ENCODE measurements at regions not wholly inside any gene's neighbourhood (a gene's known extent, or its start where the extent isn't known, plus 50 kb on each side); places are given as distances from the start of the nearest gene placed in this dataset.

- H3K4me1 ChIP-seq (replicated peaks in 1 of 2): no peaks in the 10 kb centered on the region
- ATAC-seq (replicated peaks in 6 of 8): no peak
- 14 to 71% (median 34%) methylated on average over 1 to 4 of the region's 5 CpGs for WGBS, 10 experiments
- in situ Hi-C loops (cut with MboI; ENCODE audit: low pct_unique_long_range_greater_than_20kb in 2 of 9, low sequenced_read_pairs in 9 of 9, unreplicated experiment in 9 of 9): no loop called here
- H3K4me3 ChIP-seq: no peak overlapping the region
- no peak overlapping the region for H3K27ac ChIP-seq
Measured at GRCh38 chr12:126847005-126847629, 1419.9 kb upstream of the TMEM132C start.

GRCh38 chr12:126855768-126856167 lies 1411.2 kb upstream of the TMEM132C start:
- no peak for ATAC-seq (replicated peaks in 6 of 8)
- Histone ChIP-seq H3K4me1 (replicated peaks in 1 of 2) (no peaks in the 10 kb centered on the region), H3K27ac (no peak overlapping the region), H3K4me3 (no peak overlapping the region)
- in situ Hi-C loops (cut with MboI; ENCODE audit: low pct_unique_long_range_greater_than_20kb in 2 of 9, low sequenced_read_pairs in 9 of 9, unreplicated experiment in 9 of 9): no loop called here

GRCh38 chr12:126856958-126857357 lies 1410.0 kb upstream of the TMEM132C start:
- no peak overlapping the region for H3K4me3 ChIP-seq
- H3K27ac ChIP-seq: no peak overlapping the region
- H3K4me1 ChIP-seq (replicated peaks in 1 of 2): no peaks in the 10 kb centered on the region
- no peak for ATAC-seq (replicated peaks in 6 of 8)
- in situ Hi-C loops (cut with MboI; ENCODE audit: low pct_unique_long_range_greater_than_20kb in 2 of 9, low sequenced_read_pairs in 9 of 9, unreplicated experiment in 9 of 9): no loop called here
- WGBS, 10 experiments: 17 to 88% (median 40%) methylated on average over 1 of the region's 2 CpGs; no CpG with 5 or more reads in 4 of the 10 experiments

GRCh38 chr12:126858560-126858959 lies 1408.4 kb upstream of the TMEM132C start:
- H3K4me3 ChIP-seq: no peak overlapping the region
- no peak overlapping the region for H3K27ac ChIP-seq
- WGBS, 10 experiments: 0 to 66% (median 37%) methylated on average over 1 to 3 of the region's 3 CpGs
- ATAC-seq (replicated peaks in 6 of 8): peak in 2 of 8 experiments; percentile 19 to 55
- in situ Hi-C loops (cut with MboI; ENCODE audit: low pct_unique_long_range_greater_than_20kb in 2 of 9, low sequenced_read_pairs in 9 of 9, unreplicated experiment in 9 of 9): no loop called here
- no peaks in the 10 kb centered on the region for H3K4me1 ChIP-seq (replicated peaks in 1 of 2)

GRCh38 chr12:126860210-126860609 lies 1406.8 kb upstream of the TMEM132C start:
- Histone ChIP-seq H3K4me1 (replicated peaks in 1 of 2) (no peaks in the 10 kb centered on the region), H3K4me3 (no peak overlapping the region), H3K27ac (no peak overlapping the region)
- in situ Hi-C loops (cut with MboI; ENCODE audit: low pct_unique_long_range_greater_than_20kb in 2 of 9, low sequenced_read_pairs in 9 of 9, unreplicated experiment in 9 of 9): no loop called here
- ATAC-seq (replicated peaks in 6 of 8): no peak
- 40 to 80% (median 63%) methylated on average over 1 of the region's 1 CpG; no CpG with 5 or more reads in 6 of the 10 experiments for WGBS, 10 experiments

- no peaks in the 10 kb centered on the region for H3K4me1 ChIP-seq (replicated peaks in 1 of 2)
- WGBS, 10 experiments: 14 to 100% (median 46%) methylated on average over 1 to 4 of the region's 4 CpGs
- peak in 1 of 8 experiments; percentile 46 for ATAC-seq (replicated peaks in 6 of 8)
- no peak overlapping the region for H3K27ac ChIP-seq
- H3K4me3 ChIP-seq: no peak overlapping the region
- in situ Hi-C loops (cut with MboI; ENCODE audit: low pct_unique_long_range_greater_than_20kb in 2 of 9, low sequenced_read_pairs in 9 of 9, unreplicated experiment in 9 of 9): no loop called here
Measured at GRCh38 chr12:126862500-126862899, 1404.5 kb upstream of the TMEM132C start.

- in situ Hi-C loops (cut with MboI; ENCODE audit: low pct_unique_long_range_greater_than_20kb in 2 of 9, low sequenced_read_pairs in 9 of 9, unreplicated experiment in 9 of 9): loop anchor here in 1 of 9 experiments (10.0 kb wide), 1 partner anchor 85 kb away; no protein-coding TSS in a partner anchor
- 0 to 100% (median 56%) methylated on average over 1 to 2 of the region's 2 CpGs; no CpG with 5 or more reads in 1 of the 10 experiments for WGBS, 10 experiments
- no peaks in the 10 kb centered on the region for H3K4me1 ChIP-seq (replicated peaks in 1 of 2)
- no peak overlapping the region for H3K27ac ChIP-seq
- no peak for ATAC-seq (replicated peaks in 6 of 8)
- H3K4me3 ChIP-seq: no peak overlapping the region
Measured at GRCh38 chr12:126869644-126870043, 1397.3 kb upstream of the TMEM132C start.

- 8 to 100% (median 36%) methylated on average over 1 to 5 of the region's 5 CpGs; no CpG with 5 or more reads in 2 of the 10 experiments for WGBS, 10 experiments
- in situ Hi-C loops (cut with MboI; ENCODE audit: low pct_unique_long_range_greater_than_20kb in 2 of 9, low sequenced_read_pairs in 9 of 9, unreplicated experiment in 9 of 9): loop anchor here in 1 of 9 experiments (10.0 kb wide), 1 partner anchor 89 kb away; no protein-coding TSS in a partner anchor
- Histone ChIP-seq H3K4me1 (replicated peaks in 1 of 2) (no peaks in the 10 kb centered on the region), H3K27ac (no peak overlapping the region), H3K4me3 (no peak overlapping the region)
- ATAC-seq (replicated peaks in 6 of 8): no peak
Measured at GRCh38 chr12:126873701-126874100, 1393.3 kb upstream of the TMEM132C start.

- Histone ChIP-seq H3K27ac (no peak overlapping the region), H3K4me3 (no peak overlapping the region), H3K4me1 (replicated peaks in 1 of 2) (no peaks in the 10 kb centered on the region)
- peak in 7 of 8 experiments; percentile 45 to 100 (median 80) for ATAC-seq (replicated peaks in 6 of 8)
- WGBS, 10 experiments: 0 to 52% (median 38%) methylated on average over 1 to 8 of the region's 8 CpGs; no CpG with 5 or more reads in 3 of the 10 experiments
- in situ Hi-C loops (cut with MboI; ENCODE audit: low pct_unique_long_range_greater_than_20kb in 2 of 9, low sequenced_read_pairs in 9 of 9, unreplicated experiment in 9 of 9): loop anchor here in 1 of 9 experiments (10.0 kb wide), 1 partner anchor 90 kb away; no protein-coding TSS in a partner anchor
Measured at GRCh38 chr12:126874427-126875026, 1392.4 kb upstream of the TMEM132C start.

- Histone ChIP-seq H3K27ac (no peak overlapping the region), H3K4me3 (no peak overlapping the region), H3K4me1 (replicated peaks in 1 of 2) (no peaks in the 10 kb centered on the region)
- in situ Hi-C loops (cut with MboI; ENCODE audit: low pct_unique_long_range_greater_than_20kb in 2 of 9, low sequenced_read_pairs in 9 of 9, unreplicated experiment in 9 of 9): loop anchor here in 1 of 9 experiments (10.0 kb wide), 1 partner anchor 95 kb away; no protein-coding TSS in a partner anchor
- WGBS, 10 experiments: 3 to 72% (median 38%) methylated on average over 1 to 2 of the region's 2 CpGs; no CpG with 5 or more reads in 1 of the 10 experiments
- no peak for ATAC-seq (replicated peaks in 6 of 8)
Measured at GRCh38 chr12:126879842-126880241, 1387.1 kb upstream of the TMEM132C start.

- in situ Hi-C loops (cut with MboI; ENCODE audit: low pct_unique_long_range_greater_than_20kb in 2 of 9, low sequenced_read_pairs in 9 of 9, unreplicated experiment in 9 of 9): no loop called here
- no peak for ATAC-seq (replicated peaks in 6 of 8)
- no peak overlapping the region for H3K27ac ChIP-seq
- WGBS, 10 experiments: 0 to 51% (median 5%) methylated on average over 1 to 4 of the region's 4 CpGs; no CpG with 5 or more reads in 3 of the 10 experiments
- no peaks in the 10 kb centered on the region for H3K4me1 ChIP-seq (replicated peaks in 1 of 2)
- H3K4me3 ChIP-seq: no peak overlapping the region
Measured at GRCh38 chr12:126883697-126884096, 1383.3 kb upstream of the TMEM132C start.

GRCh38 chr12:126889501-126889900 lies 1377.5 kb upstream of the TMEM132C start:
- in situ Hi-C loops (cut with MboI; ENCODE audit: low pct_unique_long_range_greater_than_20kb in 2 of 9, low sequenced_read_pairs in 9 of 9, unreplicated experiment in 9 of 9): no loop called here
- Histone ChIP-seq H3K27ac (no peak overlapping the region), H3K4me3 (no peak overlapping the region), H3K4me1 (replicated peaks in 1 of 2) (no peaks in the 10 kb centered on the region)
- 9 to 95% (median 34%) methylated on average over 2 to 4 of the region's 4 CpGs; no CpG with 5 or more reads in 1 of the 10 experiments for WGBS, 10 experiments
- no peak for ATAC-seq (replicated peaks in 6 of 8)

GRCh38 chr12:126890097-126890496 lies 1376.9 kb upstream of the TMEM132C start:
- no peak overlapping the region for H3K4me3 ChIP-seq
- H3K27ac ChIP-seq: no peak overlapping the region
- in situ Hi-C loops (cut with MboI; ENCODE audit: low pct_unique_long_range_greater_than_20kb in 2 of 9, low sequenced_read_pairs in 9 of 9, unreplicated experiment in 9 of 9): no loop called here
- H3K4me1 ChIP-seq (replicated peaks in 1 of 2): no peaks in the 10 kb centered on the region
- no peak for ATAC-seq (replicated peaks in 6 of 8)
- 8 to 54% (median 21%) methylated on average over 2 of the region's 2 CpGs; no CpG with 5 or more reads in 1 of the 10 experiments for WGBS, 10 experiments

All from motor neuron (in vitro differentiated cells).